GM19351 (cell line): ENCODE measurements at regions not wholly inside any gene's neighbourhood (a gene's known extent, or its start where the extent isn't known, plus 50 kb on each side); places are given as distances from the start of the nearest gene placed in this dataset.
"Not testable (repeated sequence)": the region's sequence is repeated elsewhere in the genome, so short reads cannot be mapped to it uniquely, and the experiment has no call there.

Experiments used
- ATAC-seq: cut with Tn5 transposase; IDR thresholded peaks from one replicate; pipeline ENCODE4 v1.9.1; 2021; ENCODE audit warnings: mild to moderate bottlenecking, moderate library complexity; ENCODE audit not compliant: unreplicated experiment

DNA sequence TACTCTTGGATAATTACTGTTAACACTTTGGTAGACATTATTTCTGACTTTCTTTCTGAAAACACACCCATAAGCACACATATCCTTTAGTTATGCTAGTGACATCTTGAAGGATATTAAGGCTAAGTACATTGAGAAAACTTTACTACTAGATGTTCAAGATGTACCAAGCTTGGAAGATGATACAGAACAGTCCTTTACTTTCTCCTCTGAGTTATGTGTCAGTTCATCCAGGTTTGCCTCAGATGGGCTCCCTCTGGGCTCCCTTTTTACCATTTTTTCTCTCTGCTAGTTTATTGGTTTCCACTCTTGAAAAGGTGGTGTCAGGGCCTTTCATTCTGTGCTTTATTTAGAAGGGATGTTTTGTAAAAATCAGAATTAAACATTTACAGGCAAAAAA, 172.3 kb downstream of the S1PR1 start:
- no peak for ATAC-seq

- ATAC-seq, result peak; percentile 38
Measured at GRCh38 chr1:101410048-101410878, 173.4 kb downstream of the S1PR1 start.

GRCh38 chr1:101420406-101420805, 183.6 kb downstream of the S1PR1 start:
- no peak for ATAC-seq

DNA sequence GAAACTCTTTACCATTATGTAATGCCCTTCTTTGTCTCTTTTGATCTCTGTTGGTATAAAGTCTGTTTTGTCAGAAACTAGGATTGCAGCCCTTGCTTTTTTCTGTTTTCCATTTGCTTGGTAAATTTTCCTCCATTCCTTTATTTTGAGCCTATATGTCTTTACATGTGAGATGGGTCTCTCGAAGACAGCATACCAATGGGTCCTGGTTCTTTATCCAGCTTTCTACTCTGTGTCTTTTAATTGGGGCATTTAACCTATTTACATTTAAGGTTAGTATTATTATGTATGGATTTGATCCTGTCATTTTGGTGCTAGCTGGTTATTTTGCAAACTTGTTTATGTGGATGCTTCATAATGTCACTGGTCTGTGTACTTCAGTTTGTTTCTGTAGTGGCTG, 191.3 kb downstream of the S1PR1 start:
- not testable (repeated sequence) for ATAC-seq

DNA sequence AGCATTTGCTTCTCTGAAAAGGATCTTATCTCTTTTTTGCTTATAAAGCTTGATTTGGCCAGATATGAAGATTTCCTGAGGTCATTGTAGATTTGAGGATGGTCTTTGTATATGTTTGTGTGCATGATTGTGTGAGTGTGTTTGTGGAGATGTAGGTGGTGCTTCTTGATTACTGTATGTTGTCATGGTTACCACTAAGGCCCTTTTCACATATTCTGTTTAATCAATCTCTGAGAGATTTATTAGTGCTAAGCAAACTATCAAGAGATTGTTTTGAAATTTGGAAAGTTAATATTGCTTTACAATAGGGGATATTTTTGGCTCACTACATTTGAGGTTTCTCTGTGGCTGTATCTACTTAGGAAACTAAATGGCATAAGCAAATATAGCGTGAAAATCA, 191.7 kb downstream of the S1PR1 start:
- ATAC-seq, result no peak

DNA sequence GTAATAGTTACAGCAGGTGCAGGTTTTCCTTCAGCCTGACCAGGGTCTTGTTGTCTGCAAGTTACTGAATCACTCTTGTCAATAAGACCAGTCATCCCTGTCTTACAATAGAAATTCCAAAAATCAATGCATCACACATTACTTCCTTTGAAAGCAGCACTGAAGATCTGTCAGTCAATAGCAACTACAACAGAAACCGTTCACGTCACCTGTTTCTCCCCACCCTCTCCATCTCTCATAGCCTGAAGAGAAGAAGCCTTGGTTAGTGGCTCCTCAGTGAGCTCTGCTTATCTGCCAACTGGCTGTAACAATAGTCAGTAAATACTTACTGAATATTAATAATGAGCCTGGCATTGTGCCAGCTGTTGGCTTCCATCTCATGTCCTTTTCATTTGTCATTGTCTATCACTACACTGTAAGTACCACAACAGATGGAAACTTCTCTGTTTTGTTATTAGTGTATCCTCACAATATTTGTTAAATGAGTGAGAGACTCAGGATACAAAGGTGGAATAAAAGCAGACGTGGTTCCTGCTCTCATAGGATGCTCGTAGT, 195.2 kb downstream of the S1PR1 start:
- no peak for ATAC-seq

DNA sequence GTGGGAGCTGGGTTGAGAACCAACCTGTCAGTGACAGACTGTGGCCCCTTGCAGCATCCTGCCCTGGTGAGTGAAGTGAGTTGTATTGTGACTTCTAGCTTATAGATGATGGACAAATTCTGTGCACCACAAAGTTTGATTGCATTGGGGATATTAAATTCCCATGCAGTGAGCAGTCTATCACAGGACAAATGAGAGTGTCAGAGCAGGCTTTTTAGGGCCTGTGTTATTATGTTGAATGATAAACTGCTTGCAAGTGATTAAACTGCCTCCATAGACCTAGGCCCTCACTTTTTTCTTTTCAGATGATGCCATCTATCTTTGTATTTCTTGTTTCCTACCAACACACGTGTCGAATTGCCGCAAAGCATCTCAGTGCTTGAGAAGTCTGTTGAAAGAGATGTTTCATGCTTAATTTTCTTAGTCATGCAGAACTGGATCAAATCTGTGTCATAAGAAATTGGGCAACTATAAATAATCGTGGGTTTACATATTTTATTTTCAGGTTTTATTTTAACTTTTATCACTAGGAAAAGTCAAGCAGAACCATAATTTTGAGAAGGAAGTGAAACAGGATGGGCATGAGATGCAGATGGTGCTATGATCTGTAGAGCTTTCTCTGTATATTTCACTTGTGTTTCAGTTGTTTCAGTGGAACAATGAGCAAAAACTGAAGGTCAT, 199.2 kb downstream of the S1PR1 start:
- ATAC-seq, result peak; percentile 67

GRCh38 chr1:101437800-101438199, 201.0 kb downstream of the S1PR1 start:
- ATAC-seq, result no peak

DNA sequence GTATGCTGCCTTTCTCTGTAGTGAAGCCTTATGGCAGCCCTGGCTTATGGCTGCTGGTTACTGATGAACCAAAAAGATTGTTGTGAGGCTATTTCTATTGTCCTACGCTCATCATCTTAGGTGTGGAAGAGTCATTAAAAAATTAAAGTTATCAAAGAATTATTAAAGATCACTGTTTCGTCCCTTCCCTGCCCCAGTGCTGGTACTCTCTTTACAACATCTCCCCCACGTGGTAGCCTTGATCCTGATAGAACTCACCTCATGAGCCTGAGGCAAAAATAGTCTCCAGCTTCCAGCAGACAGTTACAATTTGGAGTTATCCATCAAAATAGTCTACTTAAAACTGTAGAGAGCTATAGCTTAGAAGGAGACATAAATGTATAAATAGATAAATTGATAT, 201.5 kb downstream of the S1PR1 start:
- peak; percentile 46 for ATAC-seq

DNA sequence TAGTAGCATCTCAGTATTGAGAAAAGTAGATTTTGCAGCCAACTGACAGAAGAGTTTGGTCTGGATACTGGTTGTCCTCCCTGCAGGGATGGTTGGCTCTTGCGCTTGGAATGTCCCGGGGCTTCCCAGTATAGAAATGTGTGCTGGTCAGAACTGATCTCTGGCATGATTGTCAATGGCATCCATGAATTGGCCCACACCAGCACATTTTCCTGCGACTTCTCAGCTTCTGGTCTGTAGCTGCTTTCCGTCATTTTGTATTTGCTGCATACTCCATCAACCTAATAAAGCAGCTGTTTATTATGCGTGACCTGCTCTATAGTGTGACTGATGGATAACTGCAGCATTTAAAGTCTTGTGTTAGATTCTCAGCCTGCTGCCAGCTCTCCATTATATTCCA, 203.7 kb downstream of the S1PR1 start:
- no peak for ATAC-seq

DNA sequence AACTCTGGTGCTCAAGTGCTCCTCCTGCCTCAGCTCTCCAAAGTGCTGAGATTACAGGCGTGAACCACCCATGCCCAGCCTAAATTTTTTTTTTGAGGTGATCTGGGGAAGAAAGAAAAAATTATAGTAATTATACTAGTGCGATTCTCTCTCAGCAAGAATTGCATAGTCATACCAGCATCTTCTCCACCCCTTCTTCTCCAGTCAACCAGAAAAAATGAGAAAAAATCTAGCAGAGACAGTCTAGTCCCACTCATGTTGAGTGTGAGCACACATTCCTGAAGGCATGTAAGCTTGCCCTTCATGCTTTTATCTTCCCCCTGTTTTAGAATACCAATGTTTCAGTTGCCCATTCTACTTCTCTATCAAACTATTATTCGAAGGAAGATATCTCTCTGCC, 207.6 kb downstream of the S1PR1 start:
- peak; percentile 58 for ATAC-seq

- ATAC-seq, result peak; percentile 31
Measured at GRCh38 chr1:101444873-101445618, 208.2 kb downstream of the S1PR1 start.

DNA sequence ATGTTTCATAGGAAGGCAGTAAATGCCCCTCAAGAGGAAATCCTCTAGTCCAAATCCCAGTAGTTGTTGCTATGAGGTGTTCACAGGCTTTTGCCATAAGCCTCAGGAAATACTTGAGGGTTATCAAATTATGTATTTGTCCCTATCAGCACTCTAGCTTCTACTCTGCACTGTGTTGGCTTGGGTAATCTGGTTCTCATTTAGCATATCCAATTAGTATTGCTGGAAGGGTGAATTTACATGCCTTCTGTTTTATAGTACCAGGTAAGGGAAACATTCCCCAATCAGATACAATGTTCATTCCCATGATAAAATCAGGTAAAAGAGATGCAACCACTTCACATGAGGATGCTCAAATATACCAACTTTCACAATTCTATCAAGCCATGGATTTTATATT, 211.2 kb downstream of the S1PR1 start:
- no peak for ATAC-seq

GRCh38 chr1:101450691-101451090, 213.9 kb downstream of the S1PR1 start:
- ATAC-seq, result not testable (repeated sequence)

- peak; percentile 66 for ATAC-seq
Measured at GRCh38 chr1:101451888-101452287, 215.1 kb downstream of the S1PR1 start.

DNA sequence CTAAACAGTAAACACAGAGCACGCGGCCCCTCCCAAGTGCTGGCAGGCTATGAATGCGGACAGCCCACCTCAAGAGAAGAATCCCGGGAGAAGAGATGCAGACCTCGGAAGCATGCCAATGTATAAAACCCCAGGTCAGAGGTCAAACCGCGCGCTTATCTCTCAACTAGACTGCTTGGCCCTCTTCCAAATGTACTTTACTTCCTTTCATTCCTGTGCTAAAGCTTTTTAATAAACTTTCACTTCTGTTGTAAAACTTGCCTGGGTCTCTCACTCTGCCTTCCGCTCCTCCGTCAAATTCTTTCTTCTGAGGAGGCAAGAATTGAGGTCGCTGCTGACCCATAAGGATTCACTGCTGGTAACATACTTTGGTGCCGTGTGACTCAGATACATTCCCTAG, 216.0 kb downstream of the S1PR1 start:
- ATAC-seq, result no peak

DNA sequence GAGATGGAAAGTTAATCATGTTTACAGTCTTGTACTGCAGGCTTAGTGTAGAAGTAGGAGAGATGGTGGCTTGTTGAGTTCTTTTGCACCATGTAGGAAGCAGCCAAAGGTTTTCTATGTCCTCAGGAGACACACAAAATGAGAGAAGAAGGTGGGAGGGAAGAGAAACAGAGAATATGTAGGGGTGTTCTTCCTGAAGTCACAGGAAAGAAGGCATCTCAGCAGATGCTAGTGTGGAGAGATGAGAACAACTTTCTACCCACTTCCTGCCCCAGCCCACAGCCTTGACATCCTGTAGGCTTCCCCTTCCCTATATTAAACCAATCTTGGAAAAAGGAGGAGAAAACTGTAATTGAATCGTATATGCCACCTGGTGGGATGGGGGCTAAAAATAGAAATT, 217.0 kb downstream of the S1PR1 start:
- peak; percentile 43 for ATAC-seq

DNA sequence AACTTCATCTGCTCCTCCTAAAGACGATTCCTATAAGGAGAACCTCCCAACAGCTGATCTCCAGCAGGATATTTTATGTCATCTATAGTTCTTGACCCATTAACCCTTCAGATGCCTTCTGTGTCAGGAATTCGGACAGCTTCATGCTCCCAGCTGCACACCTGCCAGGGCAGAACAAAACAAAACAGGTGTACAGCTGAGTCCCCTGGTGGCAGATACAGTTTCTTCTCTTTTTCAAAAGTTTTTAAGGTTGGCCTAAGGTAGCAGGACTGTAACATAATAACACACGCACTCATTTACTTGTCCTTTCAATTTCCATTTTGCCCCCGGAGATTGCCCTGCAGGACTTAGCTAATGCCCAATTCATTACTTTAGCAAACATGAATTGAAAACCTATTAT, 218.3 kb downstream of the S1PR1 start:
- ATAC-seq, result no peak

DNA sequence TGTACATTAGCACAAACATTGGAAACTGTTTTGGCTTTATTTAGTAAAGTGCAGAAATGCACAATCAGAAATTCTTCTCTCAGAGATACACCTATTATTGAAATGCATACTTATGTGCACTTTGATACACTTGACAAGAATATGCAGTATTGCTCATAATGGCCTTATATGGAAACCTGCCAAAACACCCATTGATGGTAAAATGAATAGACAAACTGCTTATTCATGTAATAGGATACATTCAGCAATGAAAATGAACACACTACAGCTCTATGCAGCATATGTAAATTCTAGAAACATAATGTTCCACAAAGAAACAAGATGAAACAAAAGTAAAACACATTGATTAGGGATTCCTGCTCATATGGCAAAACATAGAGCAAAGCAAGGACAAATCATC, 223.9 kb downstream of the S1PR1 start:
- no peak for ATAC-seq

- no peak for ATAC-seq
Measured at GRCh38 chr1:101463195-101463594, 226.4 kb downstream of the S1PR1 start.

DNA sequence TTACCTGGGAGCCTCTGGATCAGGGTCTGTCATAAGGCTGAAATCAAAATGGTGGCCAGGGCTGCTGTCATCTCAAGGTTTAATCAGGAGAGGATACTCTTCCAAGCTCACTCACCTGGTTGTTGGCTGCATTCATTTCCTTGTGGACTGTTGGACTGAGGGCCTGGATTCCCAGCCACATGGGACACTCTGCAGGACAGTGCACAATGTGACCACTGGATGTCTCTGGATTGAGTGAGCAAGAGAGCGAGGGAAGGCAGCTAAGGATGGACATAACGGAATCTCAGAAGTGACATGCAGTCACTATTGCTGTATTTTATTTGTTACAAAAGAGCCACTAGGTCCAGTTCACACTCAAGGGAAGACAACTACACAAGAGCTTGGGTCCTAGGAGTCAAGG, 229.1 kb downstream of the S1PR1 start:
- no peak for ATAC-seq
